OCI-LY3 (cell line): ENCODE measurements at regions not wholly inside any gene's neighbourhood (a gene's known extent, or its start where the extent isn't known, plus 50 kb on each side); places are given as distances from the start of the nearest gene placed in this dataset.

Experiments
- H2AFZ ChIP-seq: fragments of 200-600, 300-600 bp; shearing (Covaris generic); 2 replicates; pipeline ENCODE4 v1.6.0; 2014; ENCODE audit warnings: antibody characterized with exemption, low read depth, low read length
- H3K27ac ChIP-seq: fragments of 200-600, 300-600 bp; sonication (generic); 2 replicates; pipeline ENCODE4 v1.5.1; 2014; ENCODE audit warnings: mild to moderate bottlenecking, low read length, moderate library complexity, mixed read lengths
- H3K27me3 ChIP-seq: fragments of 200-600, 300-600 bp; sonication (generic); 2 replicates; pipeline ENCODE4 v1.6.1; 2014; ENCODE audit warnings: low read depth, low read length, mixed read lengths
- H3K36me3 ChIP-seq: fragments of 200-600, 300-600 bp; sonication (generic); replicated peaks from 2 replicates; pipeline ENCODE3; 2014; ENCODE audit warnings: low read depth, low read length, mixed read lengths
- H3K4me1 ChIP-seq: fragments of 300-600, 200-600 bp; sonication (generic); 2 replicates; pipeline ENCODE4 v1.6.1; 2014; ENCODE audit warnings: low read length, mixed read lengths
- H3K4me2 ChIP-seq: fragments of 200-600, 300-600 bp; sonication (generic); 2 replicates; pipeline ENCODE4 v1.6.1; 2014; ENCODE audit warnings: low read length, mixed read lengths
- H3K4me3 ChIP-seq: fragments of 300-600, 200-600 bp; sonication (generic); 2 replicates; pipeline ENCODE4 v1.5.1; 2014; ENCODE audit warnings: antibody characterized with exemption, mild to moderate bottlenecking, low read length, moderate library complexity
- H3K79me2 ChIP-seq: fragments of 300-600, 200-600 bp; shearing (Covaris generic); 2 replicates; pipeline ENCODE4 v1.6.1; 2014; ENCODE audit warnings: mild to moderate bottlenecking, low read length, mixed read lengths
- H3K9ac ChIP-seq: fragments of 300-600, 200-600 bp; shearing (Covaris generic); 2 replicates; pipeline ENCODE4 v1.6.0; 2014; ENCODE audit warnings: mild to moderate bottlenecking, low read length, moderate library complexity
- H3K9me3 ChIP-seq: fragments of 200-600, 300-600 bp; shearing (Covaris generic); 2 replicates; pipeline ENCODE4 v1.6.1; 2014; ENCODE audit warnings: low read length, mixed read lengths; ENCODE audit not compliant: insufficient read depth
- H4K20me1 ChIP-seq: fragments of 200-600, 300-600 bp; sonication (generic); 2 replicates; pipeline ENCODE4 v1.6.1; 2016; ENCODE audit warnings: low read length, mixed read lengths; ENCODE audit not compliant: insufficient read depth
- CTCF ChIP-seq: fragments of 200-600, 300-600 bp; sonication (generic); IDR thresholded peaks from 2 replicates; pipeline ENCODE4 v1.5.1; 2014; ENCODE audit warnings: antibody characterized with exemption, low read length, low read depth
- EZH2phosphoT487 ChIP-seq: fragments of 200-600 bp; shearing (Covaris generic); IDR thresholded peaks from 2 replicates; pipeline ENCODE4 v1.6.1; 2018; ENCODE audit warnings: antibody characterized with exemption, mixed run types, low read depth

- Histone ChIP-seq H3K27ac (no peak overlapping the region), H4K20me1 (no peaks in the 10 kb centered on the region), H3K9me3 (0 out of 2 replicates have a peak, but pooled peaks cover 3% of the 10 kb centered on the region), H3K27me3 (no peaks in the 10 kb centered on the region), H2AFZ (no peak overlapping the region), H3K4me1 (no peaks in the 10 kb centered on the region), H3K79me2 (no peaks in the 10 kb centered on the region), H3K4me2 (no peak overlapping the region), H3K9ac (no peak overlapping the region), H3K36me3 (no peaks in the 10 kb centered on the region), H3K4me3 (no peak overlapping the region)
- TF ChIP-seq EZH2phosphoT487 (no peak), CTCF (no peak)
Observed at GRCh38 chr6:48401016-48401415, 290.0 kb upstream of the PTCHD4 start.

- TF ChIP-seq CTCF (no peak), EZH2phosphoT487 (no peak)
- H3K4me1 ChIP-seq, result no peaks in the 10 kb centered on the region
- no peaks in the 10 kb centered on the region for H4K20me1 ChIP-seq
- H3K9me3 ChIP-seq, result no peaks in the 10 kb centered on the region
- H3K4me3 ChIP-seq, result no peak overlapping the region
- no peak overlapping the region for H3K27ac ChIP-seq
- no peaks in the 10 kb centered on the region for H3K36me3 ChIP-seq
- H3K27me3 ChIP-seq, result no peaks in the 10 kb centered on the region
- no peak overlapping the region for H3K9ac ChIP-seq
- no peak overlapping the region for H2AFZ ChIP-seq
- no peaks in the 10 kb centered on the region for H3K79me2 ChIP-seq
- H3K4me2 ChIP-seq, result no peak overlapping the region
Observed at GRCh38 chr6:48397887-48398286, 286.9 kb upstream of the PTCHD4 start.

GRCh38 chr6:48389146-48390043, 278.4 kb upstream of the PTCHD4 start:
- Histone ChIP-seq H3K4me1 (no peaks in the 10 kb centered on the region), H3K27ac (no peak overlapping the region), H3K27me3 (no peaks in the 10 kb centered on the region), H3K4me2 (no peak overlapping the region), H3K4me3 (no peak overlapping the region), H3K79me2 (no peaks in the 10 kb centered on the region), H4K20me1 (no peaks in the 10 kb centered on the region), H3K36me3 (no peaks in the 10 kb centered on the region), H2AFZ (peak overlapping the region; percentile 49; the same call in 1 of the 2 replicates), H3K9ac (no peak overlapping the region), H3K9me3 (no peaks in the 10 kb centered on the region; the same call in 1 of the 2 replicates)
- no peak for TF ChIP-seq EZH2phosphoT487
- no peak for TF ChIP-seq CTCF

GRCh38 chr6:48388044-48388443, 277.0 kb upstream of the PTCHD4 start:
- H3K27me3 ChIP-seq, result no peaks in the 10 kb centered on the region
- no peak overlapping the region for H3K4me3 ChIP-seq
- no peak overlapping the region for H3K4me2 ChIP-seq
- no peak overlapping the region for H3K9ac ChIP-seq
- TF ChIP-seq EZH2phosphoT487 (no peak), CTCF (no peak)
- no peaks in the 10 kb centered on the region for H3K4me1 ChIP-seq
- no peak overlapping the region for H2AFZ ChIP-seq
- no peaks in the 10 kb centered on the region for H4K20me1 ChIP-seq
- H3K27ac ChIP-seq, result no peak overlapping the region
- no peaks in the 10 kb centered on the region for H3K79me2 ChIP-seq
- no peaks in the 10 kb centered on the region for H3K36me3 ChIP-seq
- no peaks in the 10 kb centered on the region; the same call in 1 of the 2 replicates for H3K9me3 ChIP-seq
